IPS-NIHi11 (cell line): ENCODE measurements at regions not wholly inside any gene's neighbourhood (a gene's known extent, or its start where the extent isn't known, plus 50 kb on each side); places are given as distances from the start of the nearest gene placed in this dataset.
A peak's percentile ranks its signal among the peaks of the same experiment; 100 is the strongest.

Experiments
- DNase-seq: peaks from one replicate; pipeline ENCODE4 v3.0.0; 2012; ENCODE audit warnings: mixed read lengths, low spot score

DNA sequence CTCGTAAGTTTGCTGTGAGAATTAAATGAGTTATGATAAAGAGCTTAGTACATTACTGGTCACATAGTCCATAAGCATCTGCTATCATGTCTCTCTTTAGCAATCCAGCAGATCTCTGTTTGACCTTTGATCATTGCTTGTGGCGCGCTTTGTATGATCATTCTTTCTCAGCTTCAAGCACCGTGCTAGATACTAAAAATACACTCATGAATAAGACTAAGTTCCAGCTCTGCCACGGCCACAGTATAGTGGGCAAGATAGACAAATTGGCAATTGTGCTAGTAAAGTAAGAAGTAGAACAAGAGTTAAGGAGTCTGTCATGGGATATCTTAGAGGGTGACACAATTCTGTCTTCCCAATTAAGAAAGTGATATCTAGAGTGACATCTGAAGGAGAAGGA, 75.2 kb upstream of the ADGRF1 start:
- no peak for DNase-seq

DNA sequence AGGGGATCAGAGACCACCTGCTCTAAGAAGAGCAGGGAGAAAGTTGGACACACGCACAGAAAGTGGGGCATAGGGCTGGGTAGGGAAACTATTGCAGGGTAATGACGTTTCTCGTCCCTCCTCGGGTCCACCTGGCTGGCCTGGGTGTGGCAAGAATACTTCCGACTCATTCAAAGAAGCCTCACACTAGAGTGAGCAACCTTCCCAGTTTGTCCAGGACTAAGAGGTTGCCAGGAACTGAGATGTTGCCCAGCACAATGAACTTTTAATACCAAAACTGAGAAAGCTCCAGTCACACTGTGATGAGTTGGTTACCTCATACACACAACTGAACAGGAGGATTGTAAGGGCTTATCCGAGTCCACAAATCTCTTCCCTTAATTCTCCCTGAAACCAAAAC, 74.5 kb upstream of the ADGRF1 start:
- no peak for DNase-seq

- no peak for DNase-seq
These were observed 74.0 kb upstream of the ADGRF1 start for GRCh38 chr6:47116086-47116485.

- DNase-seq, result no peak
These were observed 72.3 kb upstream of the ADGRF1 start for GRCh38 chr6:47114460-47114859.

DNA sequence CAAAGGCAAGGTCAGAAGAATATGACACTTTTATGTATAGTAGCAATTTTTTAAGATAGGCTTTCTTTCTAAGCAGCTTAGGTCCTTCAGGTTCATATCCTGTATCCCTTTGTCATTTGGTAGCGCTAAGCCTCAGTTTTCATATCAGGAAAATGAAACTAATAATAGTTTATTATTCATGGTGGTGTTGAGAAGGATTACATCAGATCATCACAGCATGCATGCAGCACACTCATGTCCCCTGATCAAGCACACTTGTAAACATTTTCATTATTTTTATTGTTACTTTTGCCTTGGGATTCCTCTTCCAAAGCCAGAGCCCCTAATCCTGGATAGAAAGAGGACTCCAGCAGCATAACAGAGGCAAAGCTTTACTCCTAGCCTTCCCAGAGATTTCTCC, 70.2 kb upstream of the ADGRF1 start:
- DNase-seq, result no peak

- no peak for DNase-seq
These were observed 69.6 kb upstream of the ADGRF1 start for GRCh38 chr6:47111685-47112084.

DNA sequence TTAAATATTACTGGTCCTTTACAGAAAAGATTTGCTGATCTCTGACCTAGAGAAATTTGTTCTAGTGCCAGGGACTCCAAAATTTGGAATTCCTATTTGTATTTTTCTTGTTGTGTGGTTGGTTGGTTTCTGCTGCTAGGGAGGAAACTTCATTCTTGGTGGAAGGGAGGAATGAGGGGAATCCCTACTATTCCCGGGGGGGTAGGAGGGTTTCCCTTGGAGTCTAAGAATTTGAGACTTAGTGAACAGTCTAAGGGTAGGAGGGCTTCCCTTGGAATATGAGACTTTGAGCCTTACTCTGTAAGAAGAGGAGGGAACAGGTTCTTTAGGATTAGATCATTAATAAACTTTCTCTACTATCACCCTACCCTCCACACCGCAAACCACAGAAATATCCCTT, 67.1 kb upstream of the ADGRF1 start:
- no peak for DNase-seq

GRCh38 chr6:47106721-47107197, 64.6 kb upstream of the ADGRF1 start:
- peak; percentile 26 for DNase-seq

GRCh38 chr6:47106216-47106615, 64.1 kb upstream of the ADGRF1 start:
- no peak for DNase-seq

DNA sequence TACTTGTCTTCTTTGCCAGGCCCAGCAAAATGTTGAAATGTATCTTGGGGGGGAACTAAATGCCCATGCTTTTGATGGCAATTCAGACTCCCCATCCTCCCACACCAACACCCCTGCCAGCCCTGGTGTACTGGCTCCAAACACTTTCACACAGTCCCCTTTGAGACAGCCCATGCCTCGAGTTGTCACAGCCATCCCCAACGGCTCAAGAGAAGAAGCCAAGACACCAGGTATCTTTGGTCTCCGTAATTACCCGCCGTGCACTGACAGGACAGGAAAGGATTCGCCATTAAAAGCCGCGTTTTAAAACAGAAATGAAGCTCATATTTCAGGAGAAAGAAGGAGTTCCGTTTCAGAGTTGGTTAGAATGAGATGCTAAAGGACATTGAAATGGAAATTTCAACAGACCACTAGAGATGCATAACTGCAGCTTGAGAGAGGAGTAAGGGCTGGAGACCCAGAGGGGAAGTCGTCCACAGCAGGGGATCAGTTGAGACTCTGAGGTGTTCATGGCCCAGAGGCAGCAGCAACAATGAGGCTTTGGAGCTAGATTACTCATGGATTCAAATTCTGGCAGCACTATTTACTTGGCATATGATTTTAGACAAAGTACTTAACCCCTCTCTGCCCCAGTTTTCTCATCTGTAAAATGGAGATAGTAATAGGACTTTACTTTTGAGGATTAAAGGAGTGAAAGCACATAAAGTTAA, 63.5 kb upstream of the ADGRF1 start:
- peak; percentile 52 for DNase-seq

DNA sequence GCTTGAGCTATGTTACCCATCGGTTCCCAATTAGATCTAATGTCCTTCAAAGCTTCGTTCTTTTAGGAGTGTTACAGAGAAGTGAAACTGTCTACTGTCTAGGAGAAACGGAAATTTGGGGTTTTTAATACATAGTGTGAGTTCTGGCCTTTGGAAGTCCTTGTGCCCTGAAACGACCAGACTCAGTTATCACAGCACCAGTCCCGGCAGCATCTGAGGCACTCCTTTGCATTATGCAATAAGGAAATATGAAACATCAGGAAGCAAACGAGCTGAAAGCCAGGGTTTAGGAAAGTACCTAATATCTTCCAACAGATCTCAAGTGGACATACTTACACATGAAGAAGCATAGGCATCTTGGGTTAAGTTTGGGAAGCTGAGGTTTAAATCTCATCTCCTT, 61.8 kb upstream of the ADGRF1 start:
- no peak for DNase-seq

DNA sequence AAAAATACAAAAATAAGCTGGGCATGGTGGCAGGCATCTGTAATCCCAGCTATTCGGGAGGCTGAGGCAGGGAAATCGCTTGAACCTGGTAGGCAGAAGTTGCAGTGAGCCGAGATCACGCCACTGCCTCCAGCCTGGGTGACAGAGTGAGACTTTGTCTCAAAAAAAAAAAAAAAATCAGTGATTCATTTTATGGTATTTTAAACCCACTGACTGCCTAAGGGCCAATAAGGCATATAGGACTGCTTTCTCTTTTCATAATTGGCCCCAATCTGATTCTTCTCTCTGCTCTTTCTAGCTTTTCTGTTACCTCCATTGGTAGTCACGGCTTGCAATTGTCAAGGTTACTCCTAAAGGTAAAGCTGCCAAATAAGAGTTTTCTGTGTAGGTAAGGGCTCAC, 60.2 kb upstream of the ADGRF1 start:
- DNase-seq, result no peak

DNA sequence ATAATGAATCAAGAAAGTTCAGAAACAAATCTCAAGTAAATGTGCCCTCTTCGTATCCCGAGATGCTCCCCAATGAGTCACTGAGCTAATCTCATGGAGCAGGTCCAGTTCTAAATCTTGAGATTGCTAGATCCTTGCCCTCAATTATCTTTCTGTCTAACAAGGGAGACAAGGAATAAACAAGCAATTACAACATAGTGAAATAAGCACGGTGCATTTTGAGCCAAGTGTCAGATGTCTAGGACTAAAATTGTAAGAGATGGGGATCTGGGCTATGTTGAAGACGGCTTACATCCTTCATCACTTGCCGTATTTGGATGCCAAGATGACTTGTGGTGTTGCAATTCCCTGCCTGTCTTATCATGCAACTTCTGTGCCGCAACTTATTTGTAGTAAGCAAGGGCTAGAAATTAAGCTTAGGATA, 56.5 kb upstream of the ADGRF1 start:
- DNase-seq, result no peak

- peak; percentile 71 for DNase-seq
These were observed 55.2 kb upstream of the ADGRF1 start for GRCh38 chr6:47097092-47097945.

DNA sequence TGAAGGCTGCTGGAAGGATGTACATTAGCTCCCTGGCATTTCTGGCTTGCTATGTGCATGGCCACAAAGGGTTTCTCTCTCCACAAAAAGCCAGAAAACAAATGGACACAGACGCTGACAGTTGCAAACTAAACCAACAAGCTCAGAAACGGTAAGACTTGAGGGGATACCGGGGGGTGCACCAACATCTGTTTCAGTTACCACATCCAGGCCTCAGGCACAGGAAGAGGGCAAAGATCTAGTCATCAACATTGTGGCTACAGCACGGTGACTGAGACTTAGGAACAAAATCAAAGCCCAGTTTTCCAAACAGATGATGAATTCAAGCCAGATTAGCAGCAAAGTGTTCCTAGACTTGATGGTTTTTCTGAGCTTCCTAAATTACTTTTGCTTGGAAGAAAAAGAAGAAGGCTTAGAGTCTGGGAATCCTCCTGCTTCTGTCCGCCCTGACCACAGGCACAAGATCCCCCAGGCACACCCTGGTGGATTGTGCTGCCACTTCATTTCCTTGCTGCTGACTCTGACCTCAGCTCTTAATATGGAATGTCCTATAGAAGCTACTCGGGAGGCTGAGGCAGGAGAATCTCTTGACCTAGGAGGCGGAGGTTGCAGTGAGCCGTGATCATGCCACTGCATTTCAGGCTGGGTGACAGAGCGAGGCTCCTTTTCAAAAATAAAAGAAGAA, 54.2 kb upstream of the ADGRF1 start:
- DNase-seq, result no peak

GRCh38 chr6:47094241-47094925, 52.3 kb upstream of the ADGRF1 start:
- peak; percentile 32 for DNase-seq

- no peak for DNase-seq
These were observed 51.0 kb upstream of the ADGRF1 start for GRCh38 chr6:47093169-47093568.

DNA sequence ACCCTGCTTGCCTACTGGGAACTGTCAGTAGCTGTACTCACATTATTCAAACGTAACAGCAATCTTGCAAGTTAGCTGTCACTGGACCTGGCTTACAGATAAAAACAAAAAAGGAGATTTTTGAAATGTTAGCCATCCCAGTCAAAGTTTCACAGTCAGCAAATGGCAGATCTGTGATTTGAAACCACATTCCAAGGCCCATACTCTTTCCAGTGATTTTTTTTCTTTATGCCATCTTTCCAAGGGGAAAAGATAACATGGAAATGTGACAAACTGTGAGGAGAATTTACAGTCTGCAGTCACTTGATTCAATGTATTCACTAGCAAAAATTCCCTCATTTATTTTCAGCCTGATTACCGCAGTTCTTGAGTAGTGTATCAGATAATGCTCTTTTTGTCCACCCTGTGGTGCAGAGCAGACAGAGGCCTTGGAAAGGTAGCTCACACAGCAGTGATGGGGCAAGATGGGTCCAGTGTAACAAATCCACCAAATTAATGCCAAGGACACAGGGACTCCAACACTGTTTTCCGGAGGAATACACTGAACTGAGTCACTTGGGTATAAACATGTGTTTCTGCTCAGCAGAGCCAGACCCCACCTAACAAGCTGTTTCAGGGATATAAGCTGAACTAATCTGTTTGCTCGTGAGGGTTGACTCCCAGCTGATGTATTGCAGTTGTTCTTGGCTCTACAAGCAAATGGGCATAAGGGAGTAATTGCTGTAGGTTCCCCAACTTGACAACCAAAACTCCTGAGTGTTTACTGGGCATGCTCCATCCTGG, 49.9 kb upstream of the ADGRF1 start:
- no peak for DNase-seq
